Activated naive CD8-positive, alpha-beta T cell (primary cell): ENCODE measurements at regions not wholly inside any gene's neighbourhood (a gene's known extent, or its start where the extent isn't known, plus 50 kb on each side); places are given as distances from the start of the nearest gene placed in this dataset.

Source experiments
- H3K27ac Mint-ChIP-seq: one replicate; pipeline ENCODE4 v1.8.0; 2021; ENCODE audit warnings: mixed read lengths
- H3K27me3 Mint-ChIP-seq: one replicate; pipeline ENCODE4 v1.8.0; 2021; ENCODE audit warnings: mixed read lengths
- H3K36me3 Mint-ChIP-seq: one replicate; pipeline ENCODE4 v1.8.0; 2021; ENCODE audit warnings: mixed read lengths
- H3K4me1 Mint-ChIP-seq: one replicate; pipeline ENCODE4 v1.8.0; 2021; ENCODE audit warnings: low read depth, mixed read lengths
- H3K4me3 Mint-ChIP-seq: one replicate; pipeline ENCODE4 v1.8.0; 2021; ENCODE audit warnings: mild to moderate bottlenecking, mixed read lengths
- H3K9me3 Mint-ChIP-seq: one replicate; pipeline ENCODE4 v1.8.0; 2021; ENCODE audit warnings: low read depth, mixed read lengths

DNA sequence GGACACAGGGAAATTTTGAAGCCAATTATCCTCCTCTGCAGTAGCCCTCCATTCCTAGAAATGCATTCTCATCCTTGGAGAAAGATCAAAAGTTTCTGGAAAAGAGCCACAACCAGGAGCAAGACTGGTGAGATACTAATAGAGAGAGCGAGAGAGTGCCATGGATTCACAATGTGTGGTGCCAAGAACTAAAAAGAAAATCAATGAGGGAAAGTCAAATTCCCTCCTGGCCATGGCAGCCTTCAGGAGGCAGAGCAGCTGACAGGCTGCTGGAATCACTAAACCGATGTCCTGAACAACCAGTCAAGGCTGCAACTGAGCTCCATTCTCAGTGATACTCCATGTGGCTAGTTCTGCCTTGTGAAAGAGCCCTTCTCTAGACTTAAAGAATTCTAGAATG, 561.0 kb downstream of the SOX6 start:
- no peaks in the 10 kb centered on the region for H3K4me1 Mint-ChIP-seq
- no peak overlapping the region for H3K4me3 Mint-ChIP-seq
- H3K27me3 Mint-ChIP-seq = no peaks in the 10 kb centered on the region
- H3K27ac Mint-ChIP-seq = no peak overlapping the region
- peaks cover 18% of the 10 kb centered on the region for H3K9me3 Mint-ChIP-seq
- H3K36me3 Mint-ChIP-seq = peaks cover 3% of the 10 kb centered on the region

DNA sequence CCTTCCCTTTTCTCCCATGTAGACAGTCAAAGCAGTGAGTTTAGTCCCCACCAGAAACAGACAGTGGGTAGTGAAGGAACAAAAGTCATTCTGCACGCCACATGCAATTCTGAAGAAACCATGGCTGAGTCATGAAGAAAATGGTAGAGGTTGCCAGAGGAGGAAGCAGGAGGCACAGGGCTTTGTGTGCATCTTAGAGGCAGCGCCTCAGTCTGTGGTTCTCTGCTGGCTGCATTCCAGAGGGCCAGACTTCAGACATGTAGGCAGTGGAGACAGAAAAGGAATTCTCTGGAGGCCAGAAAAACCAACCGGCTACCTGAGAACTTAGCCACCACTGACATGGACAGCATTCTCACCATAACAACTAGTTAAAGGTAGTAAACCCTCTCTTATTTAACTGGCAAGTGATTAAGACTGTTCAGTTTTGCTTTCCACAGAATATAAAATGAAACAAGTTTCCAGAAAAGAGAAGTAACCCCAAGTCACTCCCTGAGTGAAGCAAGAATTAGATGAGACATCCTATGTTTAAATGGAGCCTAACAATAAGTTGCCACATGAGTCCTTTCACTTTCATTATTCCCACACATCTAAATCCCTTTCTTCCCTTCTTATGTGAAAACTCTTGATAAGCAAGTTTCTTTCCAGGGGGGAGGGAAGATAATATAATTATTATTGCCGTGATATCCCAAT, 556.1 kb downstream of the SOX6 start:
- Mint-ChIP-seq H3K4me1 (peaks cover 3% of the 10 kb centered on the region), H3K27ac (no peak overlapping the region), H3K4me3 (no peak overlapping the region), H3K27me3 (no peaks in the 10 kb centered on the region), H3K9me3 (no peaks in the 10 kb centered on the region), H3K36me3 (no peaks in the 10 kb centered on the region)

DNA sequence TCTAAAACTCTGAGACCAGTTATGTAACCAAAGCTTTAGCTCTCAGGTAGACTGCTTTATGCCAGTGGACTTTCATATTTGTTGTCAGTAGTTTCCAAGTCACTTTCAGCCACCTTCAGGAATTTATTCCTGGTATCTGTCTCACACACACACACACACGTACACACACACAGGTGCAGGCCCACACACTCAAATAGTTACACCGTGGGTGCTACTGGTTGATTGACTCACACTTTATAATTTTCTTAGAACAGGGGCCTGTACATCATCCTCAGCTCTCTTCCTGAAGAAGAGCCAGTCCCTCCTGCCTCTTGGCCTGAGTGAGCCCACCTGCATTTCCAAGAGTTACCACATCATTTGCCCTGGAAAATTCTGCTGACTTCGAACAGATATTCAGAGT, 555.2 kb downstream of the SOX6 start:
- Mint-ChIP-seq H3K27me3 (no peaks in the 10 kb centered on the region), H3K4me3 (no peak overlapping the region), H3K9me3 (no peaks in the 10 kb centered on the region), H3K27ac (no peak overlapping the region), H3K36me3 (no peaks in the 10 kb centered on the region), H3K4me1 (peaks cover 3% of the 10 kb centered on the region)

DNA sequence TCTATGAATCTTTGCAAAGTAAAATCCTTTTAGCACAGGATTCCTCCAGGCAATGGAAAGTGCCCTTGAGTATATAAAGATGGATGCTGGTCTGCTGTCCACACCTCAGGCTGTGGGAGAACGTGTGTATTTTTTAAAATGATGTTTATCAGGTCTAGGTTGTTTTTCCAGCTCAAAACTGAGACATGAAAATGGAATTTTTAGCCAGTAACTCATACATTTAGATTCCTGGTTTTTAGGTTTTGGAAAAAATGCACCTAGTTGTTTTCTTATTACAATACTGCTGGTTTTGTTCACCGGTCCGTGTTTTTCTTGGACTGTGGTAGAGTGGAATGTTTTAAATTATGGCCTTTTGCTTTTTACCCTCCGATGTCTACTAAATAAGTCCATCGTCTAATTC, 554.7 kb downstream of the SOX6 start:
- no peaks in the 10 kb centered on the region for H3K9me3 Mint-ChIP-seq

DNA sequence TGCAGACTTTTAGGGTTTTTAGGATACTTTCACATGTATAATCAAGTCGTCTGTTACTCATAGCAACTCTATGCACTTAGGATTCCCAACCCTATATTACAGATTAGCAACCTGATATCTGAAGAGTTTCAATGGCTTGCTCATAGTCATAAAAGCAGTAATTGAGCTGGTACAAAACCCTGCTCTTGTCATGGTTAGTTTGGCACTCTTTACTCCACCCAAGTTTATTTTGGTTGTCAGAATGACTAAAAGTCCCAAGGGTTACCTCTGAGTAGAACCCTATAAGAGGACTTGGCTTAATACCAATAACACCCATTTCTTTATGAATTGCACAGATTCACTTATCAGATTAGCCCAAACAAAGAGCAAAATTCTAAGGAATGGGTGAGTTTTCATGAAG, 550.6 kb downstream of the SOX6 start:
- Mint-ChIP-seq H3K4me1 (peaks cover 3% of the 10 kb centered on the region), H3K27ac (no peak overlapping the region), H3K9me3 (no peaks in the 10 kb centered on the region)

More for the DNA sequence above, 554.7 kb downstream of the SOX6 start:
- no peaks in the 10 kb centered on the region for H3K36me3 Mint-ChIP-seq
- peaks cover 3% of the 10 kb centered on the region for H3K4me1 Mint-ChIP-seq
- H3K27me3 Mint-ChIP-seq = no peaks in the 10 kb centered on the region
- no peak overlapping the region for H3K27ac Mint-ChIP-seq
- no peak overlapping the region for H3K4me3 Mint-ChIP-seq

DNA sequence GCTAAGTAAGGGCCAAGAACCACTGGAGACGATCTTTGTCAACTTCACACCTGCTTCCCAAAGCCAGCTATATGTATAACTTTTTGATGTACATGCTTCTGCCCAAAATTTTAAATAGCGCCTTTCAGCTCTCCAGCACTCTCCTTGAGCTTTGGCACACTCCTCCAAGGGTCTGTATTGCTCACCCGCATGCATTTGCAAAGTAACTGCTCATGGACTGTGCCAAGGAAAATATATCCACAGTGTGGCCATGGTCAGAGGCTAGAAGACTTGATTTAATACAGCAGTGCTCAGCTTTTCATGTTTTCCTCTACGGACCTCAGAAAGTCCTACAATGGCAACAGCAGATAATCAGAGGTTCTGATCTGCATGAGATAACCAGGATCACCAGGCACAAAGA, 550.1 kb downstream of the SOX6 start:
- no peaks in the 10 kb centered on the region for H3K9me3 Mint-ChIP-seq
- H3K36me3 Mint-ChIP-seq = no peaks in the 10 kb centered on the region
- no peak overlapping the region for H3K4me3 Mint-ChIP-seq
- H3K27ac Mint-ChIP-seq = no peak overlapping the region
- H3K4me1 Mint-ChIP-seq = no peaks in the 10 kb centered on the region
- H3K27me3 Mint-ChIP-seq = peaks cover 2% of the 10 kb centered on the region

More for the DNA sequence above, 550.6 kb downstream of the SOX6 start:
- Mint-ChIP-seq H3K27me3 (peaks cover 2% of the 10 kb centered on the region), H3K36me3 (no peaks in the 10 kb centered on the region), H3K4me3 (no peak overlapping the region)

DNA sequence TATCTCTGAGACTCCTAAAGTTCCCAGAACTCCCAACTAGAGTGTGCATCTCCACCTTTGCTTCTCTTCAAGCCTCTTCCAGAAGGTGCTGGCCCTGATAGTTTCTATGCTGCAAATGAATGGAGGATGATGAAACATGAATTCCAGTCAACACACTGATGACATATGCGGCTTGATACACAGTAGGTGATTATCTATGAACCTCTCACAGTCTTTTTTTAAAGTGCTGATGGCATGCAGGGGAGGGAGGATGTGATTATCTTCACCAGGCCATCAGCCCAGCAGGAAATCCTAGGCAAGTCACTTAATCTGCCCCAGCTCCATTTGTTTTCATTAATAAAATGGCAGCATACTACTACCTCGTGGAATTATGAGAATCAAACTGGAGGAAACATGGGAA, 548.5 kb downstream of the SOX6 start:
- Mint-ChIP-seq H3K36me3 (no peaks in the 10 kb centered on the region), H3K9me3 (no peaks in the 10 kb centered on the region), H3K27me3 (peaks cover 2% of the 10 kb centered on the region), H3K4me3 (no peak overlapping the region), H3K27ac (no peak overlapping the region), H3K4me1 (no peaks in the 10 kb centered on the region)

DNA sequence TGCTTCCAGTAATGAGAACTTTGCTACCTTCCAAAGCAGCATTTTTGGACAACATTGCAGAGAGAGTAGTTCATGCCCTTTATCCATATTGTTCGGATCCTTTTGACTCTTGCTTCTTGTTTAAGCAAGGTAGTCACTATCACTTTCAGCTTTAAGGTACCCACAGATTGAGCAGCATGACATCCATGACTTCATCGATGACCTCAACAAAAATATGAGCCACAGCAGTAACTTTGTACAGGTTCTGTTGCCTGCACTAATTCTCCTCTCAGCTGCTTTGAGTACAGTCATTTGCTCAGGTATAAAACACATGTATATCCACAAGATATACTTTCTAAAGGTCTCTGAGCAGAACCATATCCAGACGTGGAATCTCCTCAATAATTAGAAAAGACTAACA, 546.3 kb downstream of the SOX6 start:
- Mint-ChIP-seq H3K4me1 (no peaks in the 10 kb centered on the region), H3K27ac (no peak overlapping the region), H3K9me3 (peaks cover 3% of the 10 kb centered on the region), H3K36me3 (no peaks in the 10 kb centered on the region), H3K27me3 (peaks cover 2% of the 10 kb centered on the region), H3K4me3 (no peak overlapping the region)

DNA sequence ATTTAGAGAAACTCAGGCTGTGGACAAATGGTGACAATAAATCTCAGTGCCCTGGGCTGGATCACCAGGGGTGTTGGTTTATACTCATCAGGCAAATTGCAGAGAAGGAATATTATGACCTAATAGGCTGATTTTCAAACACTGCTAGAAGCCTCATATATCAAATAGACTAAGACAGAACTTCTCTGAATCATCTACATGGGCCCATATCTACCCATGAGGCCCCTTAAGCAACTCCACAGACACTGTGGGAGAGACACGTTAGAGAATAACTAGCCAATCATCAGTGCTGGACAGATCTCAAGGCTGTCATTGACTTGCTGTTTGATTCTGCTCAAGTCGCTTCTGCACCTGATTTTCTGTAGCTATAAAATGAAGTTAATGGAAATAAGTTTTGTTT, 545.8 kb downstream of the SOX6 start:
- Mint-ChIP-seq H3K4me1 (no peaks in the 10 kb centered on the region), H3K36me3 (no peaks in the 10 kb centered on the region), H3K27me3 (peaks cover 3% of the 10 kb centered on the region), H3K27ac (no peak overlapping the region), H3K4me3 (no peak overlapping the region), H3K9me3 (peaks cover 3% of the 10 kb centered on the region)

DNA sequence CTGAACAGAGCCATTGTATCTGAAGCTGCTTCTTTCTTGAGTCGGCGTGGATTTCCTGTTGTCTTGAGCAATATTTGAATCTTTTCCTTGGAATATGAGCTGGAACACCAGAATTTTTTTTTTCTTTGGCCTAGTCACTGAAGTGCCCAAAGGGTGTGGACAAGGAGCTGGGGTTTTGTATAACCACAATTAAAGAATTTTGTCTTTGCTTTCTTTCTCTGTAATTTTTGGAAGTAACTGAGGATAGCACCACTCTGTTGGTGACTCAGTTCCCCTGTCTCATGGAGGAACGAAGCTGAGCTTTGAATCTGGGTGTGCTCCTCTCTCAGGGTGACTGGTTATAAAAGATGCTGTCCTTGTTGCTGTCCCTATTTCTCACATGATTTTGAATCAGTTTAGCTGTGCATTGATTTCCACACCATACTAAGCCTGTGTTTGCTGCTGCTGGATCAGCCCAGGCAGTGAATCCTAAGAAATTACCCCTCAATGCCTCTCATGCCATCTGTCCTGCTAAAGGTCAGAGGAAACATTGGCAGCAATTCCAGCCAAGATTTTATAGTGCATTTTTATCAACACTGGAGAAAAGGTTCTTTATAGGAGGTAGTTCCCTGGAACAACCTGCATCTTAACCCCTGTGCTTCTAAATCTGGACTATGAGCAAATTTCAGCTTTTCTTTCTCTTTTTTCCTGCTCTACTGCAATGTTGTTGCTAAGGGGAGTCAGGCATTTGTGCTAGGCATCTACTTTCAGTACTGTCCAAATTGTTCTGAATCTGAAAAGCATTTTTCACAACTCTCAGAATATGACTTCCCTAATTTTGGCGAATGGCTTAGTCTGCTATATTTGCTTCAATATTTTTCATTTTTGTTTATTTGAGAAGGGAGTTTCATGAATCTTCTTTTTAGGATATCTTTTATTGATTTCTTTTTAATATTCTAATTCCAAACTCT, 540.8 kb downstream of the SOX6 start:
- Mint-ChIP-seq H3K36me3 (no peaks in the 10 kb centered on the region), H3K9me3 (peaks cover 3% of the 10 kb centered on the region), H3K27ac (no peak overlapping the region), H3K4me1 (no peaks in the 10 kb centered on the region), H3K27me3 (peaks cover 10% of the 10 kb centered on the region), H3K4me3 (no peak overlapping the region)

DNA sequence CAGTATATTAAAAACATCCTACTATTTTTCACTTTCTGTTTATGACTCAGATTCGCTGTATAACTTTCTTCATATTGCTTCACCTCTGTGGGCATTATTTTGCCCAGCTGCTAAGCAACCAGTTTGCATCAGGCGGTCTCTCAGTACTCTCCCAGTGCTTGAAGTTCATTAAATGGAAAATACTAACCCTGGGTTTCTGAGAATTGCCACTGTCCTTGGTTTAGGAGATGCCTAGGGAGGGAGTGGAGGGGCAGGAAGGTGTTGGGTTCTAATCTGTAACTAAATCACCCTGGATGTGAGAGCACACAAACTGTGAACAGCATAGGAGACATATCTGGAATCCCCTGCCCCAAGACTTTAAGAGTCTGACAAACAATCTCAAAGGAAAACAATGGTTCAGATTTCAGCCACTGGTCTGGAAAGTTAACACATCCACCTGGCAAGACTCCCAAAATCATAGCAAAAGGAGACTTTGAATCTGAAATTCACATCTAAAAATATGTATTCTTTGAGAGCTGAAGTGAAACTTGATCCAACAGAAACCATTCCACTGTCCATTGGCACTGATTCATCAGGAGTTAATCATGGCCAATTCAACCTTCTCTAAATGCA, 540.0 kb downstream of the SOX6 start:
- Mint-ChIP-seq H3K27me3 (peaks cover 13% of the 10 kb centered on the region), H3K4me1 (no peaks in the 10 kb centered on the region), H3K36me3 (no peaks in the 10 kb centered on the region), H3K9me3 (peaks cover 3% of the 10 kb centered on the region), H3K4me3 (no peak overlapping the region), H3K27ac (no peak overlapping the region)

DNA sequence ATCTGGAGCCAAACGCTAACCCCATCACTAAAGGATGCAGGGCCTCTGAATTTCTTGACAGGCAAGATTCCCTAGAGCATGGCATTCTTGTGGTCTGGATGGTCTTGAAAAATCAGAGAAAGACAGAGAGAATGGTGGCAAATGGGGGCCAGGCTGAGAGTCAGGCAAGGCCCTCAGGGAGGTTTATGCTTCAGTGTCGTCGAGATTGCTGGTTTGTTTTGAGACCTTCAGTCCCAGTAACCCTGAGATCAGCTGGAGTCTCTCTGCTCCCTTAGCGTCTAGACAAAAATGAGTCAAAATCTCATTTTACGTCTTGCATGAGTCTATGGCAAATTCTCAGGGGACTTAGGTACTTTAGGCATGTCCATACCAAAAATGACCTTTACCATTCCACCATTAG, 539.3 kb downstream of the SOX6 start:
- H3K27ac Mint-ChIP-seq = no peak overlapping the region
- H3K27me3 Mint-ChIP-seq = peaks cover 13% of the 10 kb centered on the region
- no peak overlapping the region for H3K4me3 Mint-ChIP-seq
- peaks cover 3% of the 10 kb centered on the region for H3K9me3 Mint-ChIP-seq
- no peaks in the 10 kb centered on the region for H3K36me3 Mint-ChIP-seq
- H3K4me1 Mint-ChIP-seq = no peaks in the 10 kb centered on the region

DNA sequence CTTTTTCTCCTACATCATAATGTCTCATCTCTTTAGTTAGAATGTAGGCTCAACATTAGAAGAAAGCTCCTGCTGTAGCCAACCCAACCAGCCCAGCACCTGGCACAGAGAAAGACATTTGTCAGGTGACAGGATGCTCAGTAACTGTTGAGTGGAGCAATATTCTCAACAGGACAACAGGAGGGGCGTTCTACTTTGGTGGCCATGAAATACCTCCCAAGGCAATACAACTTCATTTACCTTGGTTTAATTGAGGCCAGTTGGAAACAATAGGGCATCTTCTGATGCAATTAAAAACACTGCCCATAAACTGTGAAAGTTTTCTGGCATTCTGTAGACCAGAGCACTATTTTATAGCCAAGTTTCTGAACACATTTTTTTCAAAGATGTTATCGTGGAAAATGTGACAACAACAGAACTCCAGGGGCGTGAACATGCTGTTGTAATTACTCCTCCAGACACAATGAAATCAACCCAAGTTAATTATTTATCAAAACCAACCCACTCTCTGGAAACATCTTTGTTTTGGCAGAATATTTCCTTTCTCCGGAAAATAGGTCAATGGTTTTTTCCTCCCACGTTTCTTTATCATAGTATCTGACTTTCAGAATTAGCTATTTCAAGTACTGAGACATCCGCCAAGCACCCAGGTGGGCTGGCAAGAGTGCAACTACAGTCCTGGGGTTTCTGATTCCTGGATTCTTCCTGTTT, 538.1 kb downstream of the SOX6 start:
- peaks cover 13% of the 10 kb centered on the region for H3K27me3 Mint-ChIP-seq
- no peak overlapping the region for H3K27ac Mint-ChIP-seq
- H3K36me3 Mint-ChIP-seq = no peaks in the 10 kb centered on the region
- H3K4me3 Mint-ChIP-seq = no peak overlapping the region
- H3K4me1 Mint-ChIP-seq = no peaks in the 10 kb centered on the region
- H3K9me3 Mint-ChIP-seq = peaks cover 3% of the 10 kb centered on the region

DNA sequence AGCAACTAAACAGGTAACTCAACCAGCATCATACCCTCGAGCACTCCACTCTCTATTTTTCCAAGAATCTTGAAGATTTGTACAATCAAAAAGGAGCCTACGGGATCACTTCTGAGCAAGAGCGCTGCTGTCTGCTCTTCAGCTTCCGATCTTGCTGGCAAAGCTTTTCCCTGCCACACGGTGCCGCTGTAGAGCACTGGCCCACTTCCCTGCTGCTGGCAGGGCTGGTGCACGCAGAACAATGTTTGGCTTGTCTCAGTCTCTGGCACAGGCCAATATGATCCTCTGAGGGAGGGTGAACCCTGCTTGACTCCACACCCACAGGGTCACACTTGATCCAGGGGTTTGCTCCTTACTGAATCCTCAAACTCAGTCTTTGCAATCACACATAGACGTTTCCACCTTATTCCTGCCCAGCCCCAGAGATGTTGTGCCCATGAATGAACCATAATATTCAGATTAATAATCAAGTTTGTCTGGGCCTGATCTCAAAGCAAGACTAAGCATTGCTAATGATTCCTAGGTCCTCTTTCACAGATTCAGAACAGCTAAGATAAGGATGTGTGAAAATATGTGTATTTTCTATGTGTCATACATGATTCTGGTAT, 536.6 kb downstream of the SOX6 start:
- no peaks in the 10 kb centered on the region for H3K4me1 Mint-ChIP-seq
- no peaks in the 10 kb centered on the region for H3K36me3 Mint-ChIP-seq
- peaks cover 13% of the 10 kb centered on the region for H3K27me3 Mint-ChIP-seq
- H3K9me3 Mint-ChIP-seq = peaks cover 3% of the 10 kb centered on the region
- no peak overlapping the region for H3K27ac Mint-ChIP-seq
- no peak overlapping the region for H3K4me3 Mint-ChIP-seq
